SK-N-SH (cell line): ENCODE measurements at regions not wholly inside any gene's neighbourhood (a gene's known extent, or its start where the extent isn't known, plus 50 kb on each side); places are given as distances from the start of the nearest gene placed in this dataset.

Experiments used
- CTCF ChIA-PET: fragments of 300-600, 350-600 bp; formaldehyde crosslinking; extraction: SDS; loops from one replicate; lab custom pipeline; 2021; lab: Yijun Ruan, JAX
- POLR2A ChIA-PET: fragments of 350-600 bp; sonication (Branson Sonifier 250); formaldehyde crosslinking; extraction: SDS; loops from one replicate; lab custom pipeline; 2020; ENCODE audit warnings: antibody characterized with exemption, inconsistent platforms; lab: Yijun Ruan, JAX
- DNase-seq: peaks from one replicate; pipeline ENCODE4 v3.0.0; 2012
- H2AFZ ChIP-seq: fragments of 200-600 bp; sonication (generic); 2 replicates; pipeline ENCODE4 v1.8.1; 2016; ENCODE audit warnings: antibody characterized with exemption, mild to moderate bottlenecking, low read depth
- H3F3A ChIP-seq: fragments of 200-600 bp; sonication (generic); replicated peaks from 2 replicates; pipeline ENCODE3; 2016; ENCODE audit warnings: antibody characterized with exemption, mild to moderate bottlenecking; ENCODE audit not compliant: insufficient read depth
- H3K27ac ChIP-seq, 2 experiments: fragments of 200-500 bp in 1 of 2; fragments of 200-600 bp in 1 of 2; sonication (Bioruptor generic) in 1 of 2; sonication (generic), shearing (Covaris generic) in 1 of 2; 2 replicates each; pipeline versions ENCODE4 v1.5.1 to v1.6.1; 2014 to 2016; ENCODE audit warnings: low read depth in 2 of 2, inconsistent platforms in 1 of 2, low read length in 1 of 2, mild to moderate bottlenecking in 1 of 2, mixed read lengths in 1 of 2
- H3K27me3 ChIP-seq: fragments of 200-600 bp; sonication (generic), shearing (Covaris generic); 2 replicates; pipeline ENCODE4 v1.6.1; 2016; ENCODE audit warnings: mixed run types; ENCODE audit not compliant: insufficient read depth
- H3K36me3 ChIP-seq, 2 experiments: fragments of 200-500 bp in 1 of 2; fragments of 200-600 bp in 1 of 2; sonication (Bioruptor generic) in 1 of 2; sonication (generic) in 1 of 2; replicated peaks in 1 of 2; 2 replicates each; pipeline versions ENCODE3 to v1.5.1; 2014 to 2016; ENCODE audit warnings: low read length in 1 of 2, mild to moderate bottlenecking in 1 of 2; ENCODE audit not compliant: insufficient read depth in 2 of 2, control insufficient read depth in 1 of 2
- H3K4me1 ChIP-seq, 2 experiments: fragments of 200-500 bp in 1 of 2; fragments of 200-600 bp in 1 of 2; sonication (Bioruptor generic) in 1 of 2; sonication (generic), shearing (Covaris generic) in 1 of 2; 2 replicates each; pipeline versions ENCODE4 v1.5.1 to v1.6.1; 2014 to 2016; ENCODE audit warnings: low read depth in 1 of 2, low read length in 1 of 2, mixed run types in 1 of 2; ENCODE audit not compliant: insufficient read depth in 2 of 2, control insufficient read depth in 1 of 2
- H3K4me2 ChIP-seq: fragments of 200-600 bp; sonication (generic), shearing (Covaris generic); 2 replicates; pipeline ENCODE4 v1.6.1; 2017; ENCODE audit warnings: mixed run types
- H3K4me3 ChIP-seq, 2 experiments: fragments of 200-500 bp in 1 of 2; fragments of 200-600 bp in 1 of 2; sonication (Bioruptor generic) in 1 of 2; sonication (generic), shearing (Covaris generic) in 1 of 2; 2 replicates each; pipeline versions ENCODE4 v1.5.1 to v1.8.1; 2014 to 2016; ENCODE audit warnings: low read depth in 2 of 2, inconsistent platforms in 1 of 2, low read length in 1 of 2, mild to moderate bottlenecking in 1 of 2, mixed read lengths in 1 of 2, moderate library complexity in 1 of 2
- H3K79me2 ChIP-seq: fragments of 200-600 bp; sonication (generic); 2 replicates; pipeline ENCODE4 v1.8.1; 2017; ENCODE audit warnings: mild to moderate bottlenecking; ENCODE audit not compliant: insufficient read depth
- H3K9ac ChIP-seq: fragments of 200-600 bp; sonication (generic); 2 replicates; pipeline ENCODE4 v1.6.1; 2017; ENCODE audit warnings: mixed run types
- H3K9me2 ChIP-seq: fragments of 200-600 bp; sonication (generic); 2 replicates; pipeline ENCODE4 v1.6.1; 2017; ENCODE audit warnings: mixed run types
- H3K9me3 ChIP-seq: fragments of 200-600 bp; sonication (generic); 2 replicates; pipeline ENCODE4 v1.6.1; 2017; ENCODE audit warnings: mixed run types, mild to moderate bottlenecking, moderate library complexity
- H4K20me1 ChIP-seq: fragments of 200-600 bp; sonication (generic); 2 replicates; pipeline ENCODE4 v1.6.1; 2017; ENCODE audit warnings: mild to moderate bottlenecking, mixed run types; ENCODE audit not compliant: insufficient read depth
- ELF1 ChIP-seq: IDR thresholded peaks from 2 replicates; pipeline ENCODE4 v1.4.0; 2012
- EP300 ChIP-seq, 2 experiments: IDR thresholded peaks; 2 replicates each; pipeline versions ENCODE4 v1.4.0 to v1.6.1; 2012; ENCODE audit warnings: borderline replicate concordance in 1 of 2, low read depth in 1 of 2, low read length in 1 of 2
- EZH2phosphoT487 ChIP-seq: fragments of 200-600 bp; sonication (generic); IDR thresholded peaks from 2 replicates; pipeline ENCODE4 v1.6.1; 2017; ENCODE audit warnings: low read depth, mixed run types, mild to moderate bottlenecking, antibody characterized with exemption, moderate library complexity, borderline replicate concordance
- GABPA ChIP-seq: IDR thresholded peaks from 2 replicates; pipeline ENCODE4 v1.4.0; 2012; ENCODE audit warnings: low read depth, mild to moderate bottlenecking
- IRF3 ChIP-seq: fragments of 150-350 bp; IDR thresholded peaks from 2 replicates; pipeline ENCODE4 v1.6.1; 2016; ENCODE audit warnings: mild to moderate bottlenecking, low read depth, low read length
- MEF2A ChIP-seq: IDR thresholded peaks from 2 replicates; pipeline ENCODE4 v1.4.0; 2012; ENCODE audit warnings: low read depth, borderline replicate concordance
- MXI1 ChIP-seq: IDR thresholded peaks from 2 replicates; pipeline ENCODE4 v1.6.1; 2012; ENCODE audit warnings: mild to moderate bottlenecking, low read depth, low read length, improper control_type of control experiment
- RAD21 ChIP-seq: IDR thresholded peaks from 2 replicates; pipeline ENCODE4 v1.6.1; 2012; ENCODE audit warnings: mild to moderate bottlenecking, low read length
- TAF1 ChIP-seq: IDR thresholded peaks from 2 replicates; pipeline ENCODE4 v1.6.1; 2012; ENCODE audit warnings: low read depth, mild to moderate bottlenecking, low read length, moderate library complexity, borderline replicate concordance
- TCF12 ChIP-seq: IDR thresholded peaks from 2 replicates; pipeline ENCODE4 v1.4.0; 2012
- USF2 ChIP-seq: fragments of 150-350 bp; IDR thresholded peaks from 2 replicates; pipeline ENCODE4 v1.6.1; 2017; ENCODE audit warnings: antibody characterized with exemption, low read length, low read depth, borderline replicate concordance
- ZBTB33 ChIP-seq: IDR thresholded peaks from 2 replicates; pipeline ENCODE4 v1.4.0; 2012; ENCODE audit warnings: low read depth, borderline replicate concordance
- WGBS: methylation state at CpG from one replicate; pipeline ENCODE4 v1.1.6; 2017; ENCODE audit warnings: low lambda C conversion rate; 5-methylcytosine and 5-hydroxymethylcytosine counted together

- H3K9me3 ChIP-seq: peaks cover 3% of the 10 kb centered on the region; the same call in 1 of the 2 replicates
- no peak for DNase-seq
- H2AFZ ChIP-seq: no peak overlapping the region
- no peaks in the 10 kb centered on the region for H3K27me3 ChIP-seq
- POLR2A ChIA-PET: no interaction called here
- H3K4me1 ChIP-seq: no peaks in the 10 kb centered on the region
- H3K27ac ChIP-seq: no peak overlapping the region
- no peak overlapping the region for H3K4me2 ChIP-seq
- no peaks in the 10 kb centered on the region for H3F3A ChIP-seq
- no peaks in the 10 kb centered on the region for H4K20me1 ChIP-seq
- H3K36me3 ChIP-seq: no peaks in the 10 kb centered on the region
- no peak overlapping the region for H3K9ac ChIP-seq
- CTCF ChIA-PET: no interaction called here
- H3K79me2 ChIP-seq: no peaks in the 10 kb centered on the region
- no peaks in the 10 kb centered on the region for H3K9me2 ChIP-seq
- TF ChIP-seq TCF12 (no peak), IRF3 (no peak), MEF2A (no peak), EP300 (IDR thresholded peaks at IDR 0.05; ENCODE audit: borderline replicate concordance in 1 of 2, low read depth in 1 of 2, low read length in 1 of 2) (no peak)
- no peak overlapping the region for H3K4me3 ChIP-seq
Measured at GRCh38 chrX:149383852-149384251, 121.3 kb downstream of the IDS start.

- no peaks in the 10 kb centered on the region for H3K36me3 ChIP-seq
- H4K20me1 ChIP-seq: no peaks in the 10 kb centered on the region
- TF ChIP-seq ZBTB33 (no peak), TAF1 (no peak), ELF1 (no peak), RAD21 (no peak), EZH2phosphoT487 (no peak), USF2 (no peak), MXI1 (no peak), GABPA (no peak)
- H3K4me3 ChIP-seq: no peak overlapping the region
- H3K27ac ChIP-seq: no peak overlapping the region
- WGBS: 2% methylated on average over 3 of the region's 3 CpGs
- CTCF ChIA-PET: no interaction called here
- no peak overlapping the region for H3K4me2 ChIP-seq
- POLR2A ChIA-PET: no interaction called here
- H3K9me2 ChIP-seq: no peaks in the 10 kb centered on the region
- no peaks in the 10 kb centered on the region for H3F3A ChIP-seq
- H3K4me1 ChIP-seq: no peaks in the 10 kb centered on the region
- DNase-seq: no peak
- no peaks in the 10 kb centered on the region for H3K79me2 ChIP-seq
- no peaks in the 10 kb centered on the region for H3K27me3 ChIP-seq
- no peaks in the 10 kb centered on the region for H3K9me3 ChIP-seq
- H2AFZ ChIP-seq: no peak overlapping the region
- H3K9ac ChIP-seq: no peak overlapping the region
Measured at GRCh38 chrX:149374751-149375150, 130.4 kb downstream of the IDS start.
